IMR-90 (cell line): ENCODE measurements at regions not wholly inside any gene's neighbourhood (a gene's known extent, or its start where the extent isn't known, plus 50 kb on each side); places are given as distances from the start of the nearest gene placed in this dataset.

ENCODE experiments used
- ATAC-seq: fragments of 200-7000 bp; cut with Tn5 transposase; 2 replicates; pipeline ENCODE4 v1.9.1; 2020; ENCODE audit warnings: low read depth, mild to moderate bottlenecking, moderate library complexity
- BruUV-seq: library from RNA; stranded (reverse); fragments of 400-500 nt; replicated peaks from 2 replicates; lab custom pipeline; 2021; lab: Mats Ljungman, UMichigan
- CTCF ChIA-PET: fragments of 300-600 bp; formaldehyde crosslinking; extraction: SDS; loops from one replicate; lab custom pipeline; 2021; ENCODE audit warnings: antibody characterized with exemption; lab: Yijun Ruan, JAX
- POLR2A ChIA-PET: fragments of 300-600 bp; sonication (Branson Sonifier 250); formaldehyde crosslinking; loops from one replicate; lab custom pipeline; 2022; ENCODE audit warnings: antibody characterized with exemption; ENCODE audit not compliant: unreplicated experiment; lab: Charles Lee
- DNase-seq: peaks from one replicate; pipeline ENCODE4 v3.0.0; 2013
- H2AFZ ChIP-seq: replicated peaks from 2 replicates; pipeline ENCODE3; 2013; ENCODE audit warnings: low read length, mild to moderate bottlenecking; ENCODE audit not compliant: poor library complexity
- H2AK5ac ChIP-seq: 2 replicates; pipeline ENCODE4 v1.6.1; 2013; ENCODE audit warnings: low read depth, low read length, inconsistent platforms
- H2AK9ac ChIP-seq: replicated peaks from 2 replicates; pipeline ENCODE3; 2013; ENCODE audit warnings: mild to moderate bottlenecking, low read depth, low read length, moderate library complexity; ENCODE audit not compliant: poor library complexity
- H2BK120ac ChIP-seq: 2 replicates; pipeline ENCODE4 v1.6.1; 2013; ENCODE audit warnings: low read depth, low read length, inconsistent platforms
- H2BK15ac ChIP-seq: 3 replicates; pipeline ENCODE4 v1.6.1; 2013; ENCODE audit warnings: low read depth, low read length, inconsistent platforms
- H2BK20ac ChIP-seq: 2 replicates; pipeline ENCODE4 v1.6.1; 2013; ENCODE audit warnings: low read depth, mild to moderate bottlenecking, inconsistent platforms, low read length, moderate library complexity
- H2BK5ac ChIP-seq: 2 replicates; pipeline ENCODE4 v1.6.1; 2013; ENCODE audit warnings: mild to moderate bottlenecking, low read depth, low read length, inconsistent platforms; ENCODE audit not compliant: poor library complexity, severe bottlenecking
- H3K14ac ChIP-seq: replicated peaks from 2 replicates; pipeline ENCODE4 v1.6.1; 2013; ENCODE audit warnings: low read depth, low read length, inconsistent platforms
- H3K18ac ChIP-seq: 2 replicates; pipeline ENCODE4 v1.6.1; 2013; ENCODE audit warnings: low read depth, low read length, control low read depth
- H3K23ac ChIP-seq: 2 replicates; pipeline ENCODE4 v1.6.1; 2013; ENCODE audit warnings: low read depth, low read length, inconsistent platforms
- H3K27ac ChIP-seq: 2 replicates; pipeline ENCODE4 v1.5.1; 2013; ENCODE audit warnings: mild to moderate bottlenecking, control low read depth, low read length; ENCODE audit not compliant: insufficient read depth
- H3K27me3 ChIP-seq: 2 replicates; pipeline ENCODE4 v1.6.1; 2013; ENCODE audit warnings: low read length; ENCODE audit not compliant: control insufficient read depth, insufficient read depth
- H3K36me3 ChIP-seq: 2 replicates; pipeline ENCODE4 v1.6.1; 2013; ENCODE audit warnings: low read length, mixed read lengths; ENCODE audit not compliant: control insufficient read depth, insufficient read depth
- H3K4ac ChIP-seq: 2 replicates; pipeline ENCODE4 v1.6.1; 2013; ENCODE audit warnings: low read depth, low read length, inconsistent platforms
- H3K4me1 ChIP-seq: 2 replicates; pipeline ENCODE4 v1.6.1; 2013; ENCODE audit warnings: low read length, mixed read lengths; ENCODE audit not compliant: control insufficient read depth, insufficient read depth
- H3K4me2 ChIP-seq: 2 replicates; pipeline ENCODE4 v1.6.1; 2013; ENCODE audit warnings: low read depth, mild to moderate bottlenecking, control low read depth, low read length, moderate library complexity
- H3K4me3 ChIP-seq: 2 replicates; pipeline ENCODE4 v1.5.1; 2013; ENCODE audit warnings: low read depth, mild to moderate bottlenecking, control low read depth, low read length, moderate library complexity; ENCODE audit not compliant: insufficient read depth
- H3K56ac ChIP-seq: 2 replicates; pipeline ENCODE4 v1.6.1; 2013; ENCODE audit warnings: low read length, inconsistent platforms; ENCODE audit not compliant: insufficient read depth; ENCODE audit errors: extremely low read depth
- H3K79me1 ChIP-seq, 2 experiments: 2 replicates each; pipeline ENCODE4 v1.6.1; 2013; ENCODE audit warnings: low read length in 2 of 2, inconsistent platforms in 1 of 2, low read depth in 1 of 2
- H3K9ac ChIP-seq: 2 replicates; pipeline ENCODE4 v1.6.1; 2013; ENCODE audit warnings: low read depth, low read length, control low read depth
- H3K9me1 ChIP-seq: 2 replicates; pipeline ENCODE4 v1.6.1; 2013; ENCODE audit warnings: low read length, inconsistent platforms; ENCODE audit not compliant: insufficient read depth
- H3K9me3 ChIP-seq: 2 replicates; pipeline ENCODE4 v1.6.1; 2013; ENCODE audit warnings: low read length; ENCODE audit not compliant: control insufficient read depth, insufficient read depth
- H4K20me1 ChIP-seq: 2 replicates; pipeline ENCODE4 v1.6.1; 2013; ENCODE audit warnings: low read length, inconsistent platforms; ENCODE audit not compliant: insufficient read depth
- H4K5ac ChIP-seq: 2 replicates; pipeline ENCODE4 v1.6.1; 2013; ENCODE audit warnings: mild to moderate bottlenecking, low read depth, low read length, control low read depth
- H4K8ac ChIP-seq, 2 experiments: 2 replicates each; pipeline ENCODE4 v1.6.1; 2013; ENCODE audit warnings: low read depth in 2 of 2, low read length in 2 of 2, control low read depth in 1 of 2, inconsistent platforms in 1 of 2
- H4K91ac ChIP-seq: 2 replicates; pipeline ENCODE4 v1.6.1; 2013; ENCODE audit warnings: low read depth, low read length, inconsistent platforms; ENCODE audit not compliant: insufficient read depth
- CTCF ChIP-seq: conservative IDR thresholded peaks from 2 replicates; pipeline ENCODE4 v1.5.1; 2012; ENCODE audit warnings: mild to moderate bottlenecking, low read depth, low read length, improper control_type of control experiment
- RAD21 ChIP-seq: IDR thresholded peaks from 2 replicates; pipeline ENCODE4 v1.6.1; 2012; ENCODE audit warnings: low read length, improper control_type of control experiment
- RCOR1 ChIP-seq: IDR thresholded peaks from 2 replicates; pipeline ENCODE4 v1.6.1; 2012; ENCODE audit warnings: mild to moderate bottlenecking, low read length, improper control_type of control experiment; ENCODE audit not compliant: insufficient replicate concordance
- USF2 ChIP-seq: fragments of 150-350 bp; IDR thresholded peaks from 2 replicates; pipeline ENCODE4 v1.6.1; 2017; ENCODE audit warnings: mild to moderate bottlenecking, antibody characterized with exemption, low read length, low read depth
- WGBS, 2 experiments: methylation state at CpG; one replicate each; pipeline versions ENCODE4 v1.1.5 to v1.1.7; 2013; ENCODE audit warnings: missing lambda C conversion rate in 2 of 2; ENCODE audit not compliant: insufficient read length in 1 of 2; ENCODE audit errors: extremely low coverage in 2 of 2; 5-methylcytosine and 5-hydroxymethylcytosine counted together
- dilution Hi-C: fragments of 300-500 bp; cut with HindIII; formaldehyde crosslinking; loops from one replicate; pipeline ENCODE4 v1.14.3; 2018; ENCODE audit warnings: low sequenced_read_pairs; ENCODE audit not compliant: unreplicated experiment
- in situ Hi-C: fragments of 300-500 bp; cut with MboI; formaldehyde crosslinking; loops from 3 replicates; pipeline ENCODE4 v1.14.3; 2019; ENCODE audit warnings: low sequenced_read_pairs, inconsistent platforms, mixed read lengths
- intact Hi-C: fragments of 100-400 bp; cut with micrococcal nuclease; formaldehyde crosslinking; loops from 2 replicates; pipeline ENCODE4 v1.10.0; 2022

GRCh38 chr16:35352431-35352830 lies 1893.0 kb downstream of the TP53TG3F start:
- H3K27ac ChIP-seq, result no peak overlapping the region
- CTCF ChIA-PET, result no interaction called here
- no peak overlapping the region for H2BK120ac ChIP-seq
- dilution Hi-C loops, result no loop called here
- DNase-seq, result no peak
- H3K36me3 ChIP-seq, result no peaks in the 10 kb centered on the region
- no peaks in the 10 kb centered on the region for H3K79me1 ChIP-seq
- no peak overlapping the region for H3K4ac ChIP-seq
- no peaks in the 10 kb centered on the region for H3K9me1 ChIP-seq
- POLR2A ChIA-PET, result no interaction called here
- no peak overlapping the region for H3K18ac ChIP-seq
- H2BK20ac ChIP-seq, result no peak overlapping the region
- no peak overlapping the region for H2AFZ ChIP-seq
- no peak overlapping the region for H4K5ac ChIP-seq
- no TSS peak for BruUV-seq
- no peak overlapping the region for H3K4me2 ChIP-seq
- no peak overlapping the region for H2AK5ac ChIP-seq
- ATAC-seq, result no peak
- peaks cover 5% of the 10 kb centered on the region; the same call in 1 of the 2 replicates for H3K9me3 ChIP-seq
- no peak overlapping the region for H3K56ac ChIP-seq
- no peak overlapping the region for H4K8ac ChIP-seq
- no peak overlapping the region for H2BK5ac ChIP-seq
- H3K4me3 ChIP-seq, result no peak overlapping the region
- intact Hi-C loops, result no loop called here
- H2BK15ac ChIP-seq, result no peak overlapping the region
- H4K20me1 ChIP-seq, result no peaks in the 10 kb centered on the region
- in situ Hi-C loops, result no loop called here
- WGBS, 2 experiments, result 37% methylated on average over 5 of the region's 29 CpGs; no CpG with 5 or more reads in 1 of the 2 experiments
- H3K27me3 ChIP-seq, result no peaks in the 10 kb centered on the region
- H2AK9ac ChIP-seq, result no peak overlapping the region
- TF ChIP-seq RCOR1, result no peak
- no peak for TF ChIP-seq CTCF
- no peak for TF ChIP-seq USF2
- no peak for TF ChIP-seq RAD21
- no peak overlapping the region for H3K14ac ChIP-seq
- no peak overlapping the region for H4K91ac ChIP-seq
- no peak overlapping the region for H3K23ac ChIP-seq
- H3K4me1 ChIP-seq, result no peaks in the 10 kb centered on the region
- H3K9ac ChIP-seq, result no peak overlapping the region
